Stomach smooth muscle (tissue), 2 donors: ENCODE measurements at regions not wholly inside any gene's neighbourhood (a gene's known extent, or its start where the extent isn't known, plus 50 kb on each side); places are given as distances from the start of the nearest gene placed in this dataset.

Source experiments
- H3K27ac ChIP-seq: one replicate; pipeline ENCODE4 v1.7.0; 2013; ENCODE audit warnings: mild to moderate bottlenecking, low read length, inconsistent platforms
- H3K27me3 ChIP-seq, 2 donors: one replicate each; pipeline ENCODE4 v1.7.0; 2013; ENCODE audit warnings: low read length in 2 of 2; ENCODE audit not compliant: insufficient read depth in 2 of 2, control insufficient read depth in 1 of 2
- H3K36me3 ChIP-seq, 2 donors: one replicate each; pipeline ENCODE4 v1.7.0; 2013; ENCODE audit warnings: low read length in 2 of 2; ENCODE audit not compliant: control insufficient read depth in 2 of 2, insufficient read depth in 2 of 2
- H3K4me1 ChIP-seq: one replicate; pipeline ENCODE4 v1.7.0; 2013; ENCODE audit warnings: low read length; ENCODE audit not compliant: control insufficient read depth, insufficient read depth
- H3K4me3 ChIP-seq, 2 donors: one replicate each; pipeline ENCODE4 v1.7.0; 2013; ENCODE audit warnings: low read length in 2 of 2
- H3K9ac ChIP-seq, 2 donors: one replicate each; pipeline ENCODE4 v1.7.0; 2013; ENCODE audit warnings: low read length in 2 of 2, mild to moderate bottlenecking in 1 of 2
- H3K9me3 ChIP-seq, 2 donors: one replicate each; pipeline ENCODE4 v1.7.0; 2013; ENCODE audit warnings: low read length in 2 of 2; ENCODE audit not compliant: control insufficient read depth in 2 of 2
- donor health status: healthy.
- donor health status: Pancreatic carcinoma.

GRCh38 chr20:63090682-63091571 lies 84.2 kb upstream of the BHLHE23 start:
- Histone ChIP-seq H3K4me1 (no peaks in the 10 kb centered on the region), H3K27me3 (peaks cover 29 to 36% of the 10 kb centered on the region in 2 donors), H3K27ac (no peak overlapping the region), H3K4me3 (no peak overlapping the region), H3K36me3 (no peaks in the 10 kb centered on the region), H3K9ac (no peak overlapping the region), H3K9me3 (no peaks in the 10 kb centered on the region)

DNA sequence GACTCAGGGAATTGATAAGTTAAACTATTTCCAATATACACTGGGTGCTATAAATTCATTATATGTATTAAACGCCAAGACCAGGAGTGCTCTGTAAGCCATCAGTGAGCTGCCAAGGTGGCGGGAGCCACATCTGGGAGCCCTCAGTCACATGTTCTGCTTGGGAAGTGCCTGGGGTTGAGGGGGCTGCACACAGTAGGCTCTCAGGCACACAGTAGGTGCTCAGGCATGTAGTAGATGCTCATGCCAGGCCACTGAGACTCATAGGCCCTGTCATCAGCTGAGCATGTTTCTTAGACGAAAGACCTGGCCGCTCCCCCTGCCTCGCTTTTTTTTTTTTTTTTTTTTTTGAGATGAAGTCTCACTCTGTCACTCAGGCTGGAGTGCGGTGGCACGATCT lies 83.3 kb upstream of the BHLHE23 start:
- Histone ChIP-seq H3K4me1 (no peaks in the 10 kb centered on the region), H3K36me3 (no peaks in the 10 kb centered on the region), H3K9me3 (no peaks in the 10 kb centered on the region), H3K4me3 (no peak overlapping the region), H3K9ac (no peak overlapping the region), H3K27me3 (peaks cover 25 to 32% of the 10 kb centered on the region in 2 donors), H3K27ac (no peak overlapping the region)

DNA sequence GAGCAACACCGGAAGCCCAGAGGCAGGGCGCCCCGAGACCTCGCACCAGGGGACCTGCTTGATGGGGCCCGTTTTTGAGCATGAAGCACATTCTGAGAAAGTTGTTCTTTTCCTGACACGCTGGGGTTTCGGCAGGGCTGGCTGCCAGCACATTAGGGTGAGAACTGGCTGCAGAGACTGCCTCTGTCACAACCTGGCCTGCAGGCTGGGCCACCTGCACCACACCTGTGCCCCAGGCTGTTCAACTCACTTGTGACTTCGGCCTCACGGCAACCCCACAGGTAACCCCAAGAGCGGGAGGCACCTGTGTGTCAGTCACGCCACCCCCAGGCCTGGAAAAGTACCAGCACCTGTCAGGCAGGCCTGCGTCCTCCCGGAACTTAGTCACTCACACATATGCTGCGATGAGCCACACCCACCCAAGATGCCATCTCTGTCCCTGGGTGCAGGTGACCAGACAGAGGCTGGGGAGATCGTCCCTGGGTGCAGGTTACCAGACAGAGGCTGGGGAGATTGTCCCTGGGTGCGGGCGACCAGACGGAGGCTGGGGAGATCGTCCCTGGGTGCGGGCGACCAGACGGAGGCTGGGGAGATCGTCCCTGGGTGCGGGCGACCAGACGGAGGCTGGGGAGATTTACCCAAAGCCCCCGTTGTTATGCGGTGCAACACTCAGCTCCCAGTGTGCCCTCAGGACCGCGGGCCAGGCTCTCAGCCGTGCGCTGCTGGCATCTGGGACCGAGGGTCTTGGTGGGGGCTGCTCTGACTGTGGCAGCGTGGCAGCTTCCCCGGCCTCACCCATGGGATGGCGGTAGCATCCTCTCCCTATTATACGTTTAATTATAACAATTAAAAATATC lies 82.5 kb upstream of the BHLHE23 start:
- H3K27me3 ChIP-seq, result peaks cover 21 to 29% of the 10 kb centered on the region in 2 donors
- no peak overlapping the region for H3K4me3 ChIP-seq
- no peaks in the 10 kb centered on the region for H3K9me3 ChIP-seq
- no peak overlapping the region for H3K9ac ChIP-seq
- H3K4me1 ChIP-seq, result no peaks in the 10 kb centered on the region
- no peak overlapping the region for H3K27ac ChIP-seq
- no peaks in the 10 kb centered on the region for H3K36me3 ChIP-seq

DNA sequence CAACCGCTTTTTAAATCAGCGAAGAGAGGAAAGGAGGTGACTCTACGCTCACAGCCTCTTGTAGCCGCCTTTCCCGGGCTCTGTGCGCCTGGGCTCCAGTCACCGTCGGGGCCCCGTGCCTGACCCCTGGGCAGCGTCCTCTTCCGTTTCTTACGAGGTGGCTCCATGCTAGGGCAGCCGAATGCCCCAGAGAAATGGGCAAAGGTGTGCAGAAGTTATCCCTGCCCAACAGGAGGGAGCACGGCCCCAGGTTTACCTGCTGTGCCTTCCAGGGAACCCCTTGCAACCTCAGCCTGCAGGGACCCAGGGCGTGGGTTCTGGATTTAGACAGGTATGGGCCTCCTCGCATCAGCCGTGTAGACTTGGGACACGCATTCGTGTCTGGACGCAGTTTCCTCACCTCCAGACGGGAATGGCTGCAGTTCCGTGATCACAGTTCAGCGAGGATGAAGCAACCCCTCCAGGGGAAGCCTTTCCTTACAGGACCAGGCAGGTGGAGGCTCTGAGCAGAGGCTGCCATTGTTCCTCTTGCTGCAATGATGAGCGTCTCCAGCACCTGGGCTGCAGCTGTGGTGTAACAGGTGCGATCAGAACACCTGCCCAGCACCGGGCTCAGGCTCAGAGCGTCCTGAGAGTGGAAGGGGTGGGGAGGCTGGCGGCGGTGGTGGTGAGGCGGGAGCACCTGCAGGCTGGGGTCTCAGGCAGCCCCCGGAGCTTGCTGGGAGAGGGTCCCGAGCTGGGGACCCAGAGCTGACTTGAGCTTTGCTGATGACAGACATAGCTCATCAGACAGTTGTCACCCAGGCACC lies 81.3 kb upstream of the BHLHE23 start:
- Histone ChIP-seq H3K36me3 (no peaks in the 10 kb centered on the region), H3K27me3 (peaks cover 26 to 33% of the 10 kb centered on the region in 2 donors)

GRCh38 chr20:63087236-63087871 lies 80.6 kb upstream of the BHLHE23 start:
- Histone ChIP-seq H3K27me3 (peaks cover 26 to 32% of the 10 kb centered on the region in 2 donors), H3K27ac (no peak overlapping the region), H3K36me3 (no peaks in the 10 kb centered on the region), H3K4me1 (no peaks in the 10 kb centered on the region), H3K9ac (no peak overlapping the region), H3K4me3 (no peak overlapping the region), H3K9me3 (no peaks in the 10 kb centered on the region)

More for the DNA sequence above, 81.3 kb upstream of the BHLHE23 start:
- Histone ChIP-seq H3K4me3 (no peak overlapping the region), H3K27ac (no peak overlapping the region), H3K4me1 (no peaks in the 10 kb centered on the region), H3K9me3 (no peaks in the 10 kb centered on the region), H3K9ac (no peak overlapping the region)

DNA sequence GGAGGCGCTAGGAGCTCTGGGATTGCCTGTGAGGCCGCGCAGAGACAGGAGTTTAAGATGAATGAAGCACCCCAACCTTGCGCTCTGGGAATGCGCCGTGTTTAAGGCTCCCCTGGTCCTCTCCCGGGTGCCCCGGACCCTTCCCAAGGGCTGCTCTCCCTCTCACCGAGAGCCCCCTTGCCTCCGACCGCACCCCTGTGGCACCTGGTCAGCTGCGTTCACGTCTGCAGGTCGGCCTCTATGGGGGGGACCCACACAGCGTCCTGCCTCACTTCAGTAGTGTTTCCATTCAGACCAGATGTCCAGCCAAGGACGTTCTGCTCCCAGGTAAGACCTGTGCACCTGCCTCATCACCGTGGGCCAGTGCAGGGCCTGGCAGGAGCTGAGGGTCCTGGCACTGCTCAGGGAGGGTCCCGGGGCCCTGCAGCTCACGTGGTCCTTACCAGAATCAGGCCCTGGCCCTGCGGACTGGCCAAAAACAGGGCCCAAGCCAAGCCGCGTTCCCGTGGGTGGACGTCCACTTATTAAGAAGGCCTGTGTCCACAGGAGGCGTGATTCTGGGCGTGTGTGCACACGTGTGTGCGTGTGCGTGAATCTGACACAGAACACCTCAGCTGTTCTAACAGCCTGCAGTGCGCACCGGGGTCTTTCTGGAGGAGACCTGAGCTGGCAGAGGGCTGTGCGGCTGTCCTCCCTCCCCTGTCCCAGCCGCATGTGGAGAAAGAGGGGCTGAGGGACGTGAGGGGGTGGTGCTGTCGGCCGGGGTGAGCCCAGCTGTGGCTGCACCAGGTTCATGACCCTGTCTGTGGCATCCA lies 79.9 kb upstream of the BHLHE23 start:
- Histone ChIP-seq H3K27me3 (peaks cover 25 to 29% of the 10 kb centered on the region in 2 donors), H3K9ac (no peak overlapping the region), H3K9me3 (no peaks in the 10 kb centered on the region)

GRCh38 chr20:63085151-63085861 lies 78.5 kb upstream of the BHLHE23 start:
- Histone ChIP-seq H3K9ac (no peak overlapping the region), H3K9me3 (peaks cover 0 to 6% of the 10 kb centered on the region in 2 donors), H3K27me3 (peaks cover 21 to 30% of the 10 kb centered on the region in 2 donors), H3K36me3 (no peaks in the 10 kb centered on the region), H3K4me3 (no peak overlapping the region), H3K27ac (no peak overlapping the region), H3K4me1 (no peaks in the 10 kb centered on the region)

More for the DNA sequence above, 79.9 kb upstream of the BHLHE23 start:
- Histone ChIP-seq H3K27ac (no peak overlapping the region), H3K4me1 (no peaks in the 10 kb centered on the region), H3K36me3 (no peaks in the 10 kb centered on the region), H3K4me3 (no peak overlapping the region)

DNA sequence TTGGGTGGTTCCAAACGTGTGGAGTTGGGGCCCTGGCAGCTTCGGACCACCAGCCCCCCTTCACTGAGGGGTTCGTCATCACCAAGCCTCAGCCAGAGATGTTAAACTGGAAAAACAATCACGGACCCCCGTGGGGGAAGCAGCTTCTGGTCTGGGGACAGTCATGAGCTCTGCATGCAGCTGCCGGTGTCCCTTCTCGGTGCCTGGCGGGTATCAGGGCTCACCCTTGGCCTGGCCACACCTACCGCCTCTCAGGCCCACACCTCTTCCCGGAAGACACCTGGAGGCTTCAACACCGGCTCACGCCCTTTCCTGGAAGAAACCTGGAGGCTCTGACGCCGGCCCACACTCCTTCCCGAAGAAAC lies 77.8 kb upstream of the BHLHE23 start:
- Histone ChIP-seq H3K4me3 (no peak overlapping the region), H3K9ac (no peak overlapping the region), H3K4me1 (no peaks in the 10 kb centered on the region), H3K9me3 (peaks cover 0 to 13% of the 10 kb centered on the region in 2 donors), H3K27me3 (peaks cover 18 to 30% of the 10 kb centered on the region in 2 donors), H3K27ac (no peak overlapping the region), H3K36me3 (no peaks in the 10 kb centered on the region)

DNA sequence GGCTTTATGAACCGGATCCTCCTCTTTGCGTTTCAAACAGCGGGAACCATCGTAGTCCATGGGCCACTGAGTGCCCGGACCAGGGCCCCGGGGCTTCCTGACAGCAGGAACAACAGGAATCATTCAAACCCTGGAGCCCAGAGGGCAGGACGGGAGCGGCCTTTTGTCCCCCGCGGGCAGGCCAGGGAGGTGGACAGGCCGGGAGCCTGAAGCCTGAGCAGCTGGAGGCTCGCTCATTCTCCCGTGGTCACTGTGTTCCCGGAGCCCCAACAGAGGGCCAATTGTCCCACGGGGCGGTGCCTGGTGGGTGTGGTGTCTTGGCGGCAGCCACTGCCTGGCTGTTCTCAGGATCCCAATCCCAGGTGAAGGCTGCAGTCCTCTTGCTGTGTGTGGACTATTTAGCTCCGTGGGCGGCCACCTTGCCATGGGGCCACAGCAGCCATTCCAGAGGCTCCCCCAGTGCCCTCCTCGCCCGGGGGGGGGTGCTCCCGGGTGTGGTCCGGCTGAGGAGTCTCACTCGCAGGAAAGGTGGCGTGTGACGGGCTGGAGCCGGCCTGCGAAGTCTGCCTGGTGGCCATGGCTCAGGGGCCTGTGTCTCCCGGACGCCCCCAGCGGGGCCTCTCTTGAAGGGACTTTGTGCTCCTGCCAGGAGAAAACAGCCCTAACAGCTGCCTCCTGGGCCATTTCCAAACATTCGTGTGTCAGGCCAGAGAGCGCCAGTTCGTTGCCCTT lies 77.2 kb upstream of the BHLHE23 start:
- peaks cover 16 to 30% of the 10 kb centered on the region in 2 donors for H3K27me3 ChIP-seq

More for the DNA sequence above, 77.2 kb upstream of the BHLHE23 start:
- Histone ChIP-seq H3K9me3 (peaks cover 0 to 17% of the 10 kb centered on the region in 2 donors), H3K9ac (no peak overlapping the region), H3K36me3 (no peaks in the 10 kb centered on the region), H3K4me3 (no peak overlapping the region), H3K4me1 (no peaks in the 10 kb centered on the region), H3K27ac (no peak overlapping the region)
